GM18858 (cell line): ENCODE measurements at regions not wholly inside any gene's neighbourhood (a gene's known extent, or its start where the extent isn't known, plus 50 kb on each side); places are given as distances from the start of the nearest gene placed in this dataset.
"Not testable (repeated sequence)": the region's sequence is repeated elsewhere in the genome, so short reads cannot be mapped to it uniquely, and the experiment has no call there.

Experiments
- ATAC-seq: cut with Tn5 transposase; IDR thresholded peaks from one replicate; pipeline ENCODE4 v1.9.1; 2021; ENCODE audit not compliant: unreplicated experiment

DNA sequence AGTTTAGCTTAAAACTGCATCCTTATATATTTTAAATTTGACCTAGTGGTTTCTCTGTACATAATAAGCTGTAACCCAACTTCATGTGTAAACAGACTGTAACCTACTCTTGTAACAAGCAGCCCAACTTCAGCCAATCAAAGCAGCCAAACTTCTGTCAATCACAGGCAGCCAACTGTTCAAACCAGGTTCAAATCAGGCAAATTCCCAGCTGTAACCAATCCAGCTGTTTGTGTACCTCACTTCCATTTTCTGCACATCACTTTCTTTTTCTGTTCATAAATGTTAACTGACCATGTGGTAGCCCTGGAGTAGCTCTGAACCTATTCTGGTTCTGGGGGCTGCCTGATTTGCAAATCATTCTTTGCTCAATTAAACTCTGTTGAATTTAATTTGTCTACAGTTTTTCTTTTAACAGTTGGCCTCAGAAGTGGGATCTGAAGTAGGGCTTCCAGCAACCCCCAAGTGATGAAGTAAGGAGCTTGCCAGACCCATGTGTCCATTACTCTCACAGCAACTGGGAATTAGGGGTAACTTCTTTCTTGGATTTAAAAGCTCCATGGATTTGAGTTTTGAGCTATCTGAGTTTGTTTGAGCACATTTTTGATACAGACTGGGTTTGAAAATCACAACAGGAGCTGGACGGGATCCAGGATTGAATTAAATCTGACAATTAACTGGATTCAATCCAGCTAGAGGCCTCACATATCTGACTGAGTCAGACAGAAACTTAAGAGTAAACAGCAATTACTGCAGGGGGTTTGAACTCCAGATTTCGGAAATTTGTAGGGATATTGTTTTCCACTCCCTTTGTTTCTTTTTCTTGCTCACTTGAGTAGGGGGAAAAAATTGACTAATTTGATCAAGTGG is 1569.7 kb upstream of the SLC39A10 start:
- no peak for ATAC-seq

DNA sequence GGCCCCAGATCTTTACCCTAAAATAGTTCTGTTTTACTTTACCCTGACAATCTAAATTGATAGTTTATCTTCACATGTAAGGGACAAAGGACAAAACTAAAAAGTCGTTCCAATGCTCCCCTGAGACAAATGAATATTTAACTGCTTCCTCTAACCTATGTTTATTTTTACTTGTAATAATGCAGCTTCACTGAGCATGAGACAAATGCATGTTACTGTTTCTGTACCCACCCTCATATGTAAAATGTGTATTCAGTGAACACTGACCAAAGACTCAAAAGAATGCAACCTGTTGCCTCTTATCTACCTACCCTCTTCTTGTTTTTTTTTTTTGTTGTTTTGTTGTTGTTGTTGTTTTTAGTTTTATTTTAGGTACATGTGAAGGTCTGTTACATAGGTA is 1570.9 kb upstream of the SLC39A10 start:
- no peak for ATAC-seq

DNA sequence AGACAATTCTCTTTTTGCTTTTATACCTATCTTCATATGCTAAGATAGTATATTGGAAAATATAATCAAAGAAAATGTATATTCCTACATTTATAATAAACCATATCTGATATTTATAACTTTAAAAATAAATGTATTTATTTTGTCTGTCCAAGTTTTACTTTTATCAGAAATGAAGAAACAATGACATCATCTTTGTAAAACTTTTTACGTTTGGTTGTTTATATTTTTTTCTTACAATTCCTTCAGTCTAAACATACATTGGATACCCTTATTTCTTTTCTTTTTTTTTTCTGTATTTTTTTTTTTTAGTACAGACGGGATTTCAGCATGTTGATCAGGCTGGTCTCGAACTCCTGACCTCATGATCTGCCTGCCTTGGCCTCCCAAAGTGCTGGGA is 1577.0 kb upstream of the SLC39A10 start:
- no peak for ATAC-seq

DNA sequence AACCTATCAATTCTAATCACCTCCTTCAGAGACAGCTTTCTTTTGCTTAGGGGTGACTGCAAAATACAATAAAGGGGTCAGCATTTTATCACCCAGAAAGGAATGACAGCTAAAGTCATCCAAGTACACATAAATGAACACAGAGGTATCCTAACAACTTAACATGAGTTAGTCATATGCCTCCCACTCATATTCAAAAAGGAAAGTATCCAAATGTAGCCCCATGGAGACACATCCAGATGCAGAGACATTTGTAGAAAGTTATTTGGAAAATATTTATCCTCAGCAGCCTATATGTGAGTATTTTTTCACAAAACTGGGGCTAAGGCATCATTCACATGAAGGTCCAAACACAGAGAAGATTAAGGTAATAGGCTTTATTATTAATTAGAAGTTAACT is 1579.7 kb upstream of the SLC39A10 start:
- no peak for ATAC-seq

DNA sequence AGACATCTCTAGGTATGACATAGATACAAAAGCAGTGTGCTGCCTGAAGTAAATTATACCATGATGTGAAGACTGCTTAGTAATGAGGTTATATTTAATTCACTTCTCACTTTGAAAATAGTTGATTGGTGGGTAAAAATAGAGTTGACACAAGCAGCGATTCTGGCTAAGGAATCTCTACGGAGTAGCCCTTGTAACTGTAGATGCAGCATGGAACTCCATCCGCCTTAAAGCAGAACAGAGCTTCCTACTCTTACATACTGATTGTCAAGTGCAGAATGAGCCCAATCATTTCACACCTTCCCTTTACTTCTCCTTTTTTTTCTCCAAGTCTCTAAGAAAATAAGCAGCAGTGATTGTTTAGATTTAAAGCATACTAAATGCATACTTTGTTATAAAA is 1594.6 kb upstream of the SLC39A10 start:
- no peak for ATAC-seq

DNA sequence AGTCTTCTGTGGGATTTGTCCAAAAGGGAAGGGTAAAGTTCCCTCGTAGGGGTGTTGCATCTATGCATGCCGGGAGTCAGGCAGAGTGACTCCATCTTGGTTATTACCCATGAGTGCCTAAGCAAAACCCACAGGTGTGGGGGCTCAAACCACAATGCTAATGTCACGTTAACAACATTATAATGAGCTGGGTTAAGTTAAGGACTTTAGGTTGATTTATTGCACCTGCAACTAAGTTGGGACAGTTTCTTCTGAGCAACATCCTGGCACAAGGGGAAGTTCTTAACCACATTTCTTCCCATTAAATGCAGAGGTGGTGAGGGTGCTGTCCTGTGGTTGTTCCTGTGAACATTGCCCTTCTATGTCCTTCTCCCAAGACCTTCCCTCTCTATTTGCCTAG is 1596.8 kb upstream of the SLC39A10 start:
- no peak for ATAC-seq

DNA sequence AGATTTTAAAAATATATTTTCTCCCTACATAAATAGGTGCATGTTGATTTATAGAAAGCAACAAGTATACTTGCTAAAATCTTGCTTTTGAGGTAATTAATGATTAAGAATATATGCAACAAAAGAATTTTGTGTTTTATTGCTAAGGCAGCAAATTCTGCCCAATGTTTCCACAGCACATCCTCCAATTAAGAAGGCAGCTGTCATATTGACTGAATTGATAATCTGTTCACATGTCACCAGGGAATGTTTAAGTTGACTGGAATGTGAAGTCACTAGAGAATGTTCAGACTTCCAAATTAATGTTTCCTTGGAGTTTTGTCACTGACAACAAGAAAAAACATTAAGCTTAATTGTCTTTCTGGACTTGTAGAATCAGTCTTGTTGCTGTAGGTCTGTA is 1602.7 kb upstream of the SLC39A10 start:
- ATAC-seq, result no peak

DNA sequence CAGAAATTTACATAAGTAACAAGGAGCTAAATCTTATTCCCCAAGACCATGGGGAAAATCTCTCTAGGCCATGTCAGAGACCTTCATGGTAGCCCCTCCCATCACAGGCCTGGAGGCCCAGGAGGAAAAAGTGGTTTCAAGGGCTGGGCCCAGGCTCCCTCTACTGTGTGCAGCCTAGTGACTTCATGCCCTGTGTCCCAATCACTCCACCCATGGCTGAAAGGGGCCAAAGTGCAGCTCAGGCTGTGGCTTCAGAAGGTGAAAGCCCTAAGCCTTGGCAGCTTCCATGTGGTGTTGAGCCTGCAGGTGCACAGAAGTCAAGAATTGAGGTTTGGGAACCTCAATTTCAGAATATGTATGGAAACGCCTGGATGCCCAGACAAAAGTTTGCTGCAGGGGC is 1612.7 kb upstream of the SLC39A10 start:
- no peak for ATAC-seq

DNA sequence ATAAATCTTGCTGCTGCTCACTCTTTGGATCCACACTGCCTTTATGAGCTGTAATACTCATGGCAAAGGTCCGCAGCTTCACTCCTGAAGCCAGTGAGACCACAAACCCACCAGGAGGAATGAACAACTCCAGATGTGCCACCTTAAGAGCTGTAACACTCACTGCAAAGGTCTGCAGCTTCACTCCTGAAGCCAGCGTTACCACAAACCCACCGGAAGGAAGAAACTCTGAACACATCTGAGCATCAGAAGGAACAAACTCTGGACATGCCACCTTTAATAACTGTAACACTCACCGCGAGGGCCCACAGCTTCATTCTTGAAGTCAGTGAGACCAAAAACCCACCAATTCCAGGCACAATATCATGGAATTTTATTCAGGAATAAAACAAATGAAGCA is 1635.9 kb upstream of the SLC39A10 start:
- not testable (repeated sequence) for ATAC-seq

DNA sequence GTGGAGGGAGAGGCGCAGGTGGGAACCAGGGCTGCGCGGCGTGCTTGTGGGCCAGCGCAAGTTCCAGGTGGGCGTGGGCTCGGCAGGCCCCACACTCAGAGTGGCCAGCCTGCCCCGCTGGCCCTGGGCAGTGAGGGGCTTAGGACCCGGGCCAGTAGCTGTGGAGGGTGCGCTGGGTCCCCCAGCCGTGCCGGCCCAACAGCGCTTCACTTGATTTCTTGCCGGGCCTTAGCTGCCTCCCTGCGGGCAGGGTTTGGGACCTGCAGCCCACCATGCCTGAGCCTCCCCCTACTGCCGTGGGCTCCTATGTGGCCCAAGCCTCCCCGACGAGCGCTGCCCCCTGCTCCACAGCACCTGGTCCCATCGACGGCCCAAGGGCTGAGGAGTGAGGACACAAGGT is 1636.9 kb upstream of the SLC39A10 start:
- no peak for ATAC-seq

DNA sequence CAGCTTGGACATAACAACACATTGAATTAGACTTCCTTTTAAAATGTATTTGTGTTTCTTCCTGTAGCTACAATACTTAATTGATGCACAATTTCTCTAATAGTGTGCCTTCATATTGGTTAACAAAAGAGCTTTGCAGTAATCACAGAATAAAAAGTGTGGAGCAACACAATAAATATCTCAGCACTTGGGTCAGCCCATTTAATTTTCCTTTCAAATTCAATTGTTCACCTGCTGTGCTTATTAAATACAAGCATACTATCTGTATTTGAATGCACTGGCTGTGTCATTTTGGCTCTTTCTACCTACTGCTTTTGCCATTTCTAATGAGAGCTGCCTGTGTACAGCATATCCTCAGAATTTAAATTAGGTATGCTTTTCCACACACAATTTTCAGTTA is 1641.3 kb upstream of the SLC39A10 start:
- ATAC-seq, result no peak

DNA sequence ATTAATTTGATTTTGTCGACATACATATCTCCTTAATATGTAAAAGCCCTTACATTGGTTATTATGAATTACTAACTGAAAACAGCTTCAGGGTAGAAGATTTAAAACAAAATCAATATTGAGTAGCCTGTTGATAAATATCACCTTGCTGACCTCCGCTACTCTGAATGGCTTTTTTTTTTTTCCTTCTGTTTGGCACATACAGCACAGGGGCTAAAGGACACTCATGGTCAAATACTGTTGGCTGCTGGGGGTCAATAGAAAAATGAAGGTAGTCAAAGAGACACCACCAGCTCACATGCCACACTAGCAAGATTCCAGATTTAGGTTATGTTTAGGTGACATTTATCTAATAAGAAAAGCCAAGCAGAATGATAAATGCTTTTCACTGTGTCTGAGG is 1642.4 kb upstream of the SLC39A10 start:
- ATAC-seq, result no peak

DNA sequence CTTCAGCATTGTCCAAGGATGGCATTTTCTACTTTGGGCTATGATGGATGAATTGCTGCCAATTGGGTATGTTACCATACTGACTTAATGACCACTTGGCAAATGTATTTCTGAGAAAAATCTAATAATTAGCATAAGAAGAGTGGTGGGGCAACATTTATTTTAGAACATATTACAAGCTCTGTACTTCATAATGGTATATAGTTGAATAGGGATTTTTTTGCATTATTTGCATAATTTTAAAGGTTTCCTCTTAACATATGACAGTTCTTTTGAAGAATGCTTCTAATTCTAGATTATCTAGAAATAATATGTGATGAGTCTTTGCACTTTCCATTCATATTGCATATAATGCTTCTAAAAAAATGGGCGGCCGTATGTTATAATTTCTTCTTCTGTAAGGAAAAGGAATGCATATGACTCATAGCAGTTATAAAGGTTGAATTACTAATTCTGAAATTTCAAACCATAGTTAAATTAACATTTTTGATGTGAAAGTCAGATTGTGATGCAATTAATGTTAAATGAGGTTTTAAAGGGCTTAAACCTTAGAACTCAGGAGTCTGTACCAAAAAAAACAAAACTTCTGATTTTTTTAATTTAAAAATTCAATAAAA is 1652.3 kb upstream of the SLC39A10 start:
- no peak for ATAC-seq

DNA sequence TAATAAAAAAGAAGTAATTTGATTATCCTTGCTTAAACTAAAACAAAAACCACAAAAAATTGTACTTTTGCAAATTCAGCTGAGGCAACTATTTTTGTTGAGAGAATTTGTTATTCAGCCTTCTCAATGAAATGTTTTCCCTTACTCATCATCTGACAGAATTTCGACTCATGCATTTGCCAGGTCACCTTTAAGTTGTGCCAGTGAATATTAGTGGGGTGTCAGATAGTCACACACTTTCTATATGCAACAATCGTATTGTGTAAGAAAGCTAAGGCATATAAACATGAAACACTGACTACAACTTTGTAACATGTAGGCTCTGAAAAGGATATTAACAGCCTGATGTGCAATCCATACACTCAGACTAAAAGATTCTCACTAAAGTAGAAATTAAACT is 1653.1 kb upstream of the SLC39A10 start:
- no peak for ATAC-seq

DNA sequence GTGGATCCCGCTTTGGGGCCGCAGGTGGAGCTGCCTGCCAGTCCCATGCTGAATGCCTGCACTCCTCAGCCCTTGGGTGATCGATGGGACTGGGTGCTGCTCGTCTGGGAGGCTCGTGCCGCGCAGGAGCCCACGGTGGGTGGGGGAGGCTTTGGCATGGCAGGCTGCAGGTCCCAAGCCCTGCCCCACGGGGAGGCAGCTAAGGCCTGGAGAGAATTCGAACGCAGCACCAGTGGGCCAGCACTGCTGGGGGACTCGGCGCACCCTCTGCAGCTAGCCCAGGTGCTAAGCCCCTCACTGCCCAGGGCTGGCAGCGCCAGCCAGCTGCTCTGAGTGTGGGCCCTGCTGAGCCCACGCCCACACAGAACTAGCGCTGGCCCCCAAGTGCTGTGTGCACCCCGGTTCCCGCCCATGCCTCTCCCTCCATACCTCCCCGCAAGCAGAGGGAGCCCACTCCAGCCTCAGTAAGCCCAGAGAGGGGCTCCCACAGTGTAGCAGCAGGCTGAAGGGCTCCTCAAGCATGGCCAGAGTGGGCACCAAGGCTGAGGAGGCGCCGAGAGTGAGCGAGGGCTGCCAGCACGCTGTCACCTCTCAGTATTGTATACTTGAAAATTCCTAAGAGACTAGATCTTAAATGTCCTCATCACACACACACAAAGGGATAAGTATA is 1654.2 kb upstream of the SLC39A10 start:
- no peak for ATAC-seq

DNA sequence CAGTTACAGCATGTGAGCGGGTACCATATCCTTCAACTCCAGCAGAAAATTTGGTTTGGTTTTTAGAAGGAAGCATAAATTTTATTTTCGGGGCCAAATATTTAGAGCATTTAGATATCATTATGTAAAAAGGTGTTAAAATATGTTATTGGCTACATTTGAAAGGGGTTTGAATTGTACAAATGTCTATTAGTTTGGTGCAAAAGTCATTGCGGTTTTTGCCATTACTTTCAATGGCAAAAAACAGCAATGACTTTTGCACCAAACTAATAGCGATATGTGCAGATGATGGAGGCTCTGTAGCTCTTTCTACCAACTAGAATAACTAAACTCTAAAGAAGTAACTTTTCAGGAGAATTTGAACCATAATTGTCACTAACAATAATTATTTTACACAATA is 1666.2 kb upstream of the SLC39A10 start:
- ATAC-seq, result no peak

DNA sequence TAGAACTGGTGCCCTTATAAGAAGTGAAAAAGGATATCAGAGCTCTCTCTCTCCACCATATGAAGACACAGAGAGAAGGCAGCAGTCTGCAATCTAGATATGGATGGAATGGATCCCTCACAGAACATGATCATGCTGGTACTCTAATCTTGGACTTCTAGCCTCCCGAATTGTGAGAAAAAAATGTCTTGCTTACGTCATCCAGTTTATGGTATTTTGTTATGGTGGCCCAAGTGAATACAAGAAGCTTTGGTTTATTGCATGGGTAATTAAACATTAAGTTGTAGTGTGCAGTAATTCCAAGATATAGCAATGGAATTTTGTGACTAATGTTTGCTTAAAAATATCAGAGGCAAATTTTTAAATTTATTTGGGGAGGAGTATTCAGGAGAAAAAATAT is 1667.4 kb upstream of the SLC39A10 start:
- ATAC-seq, result no peak

DNA sequence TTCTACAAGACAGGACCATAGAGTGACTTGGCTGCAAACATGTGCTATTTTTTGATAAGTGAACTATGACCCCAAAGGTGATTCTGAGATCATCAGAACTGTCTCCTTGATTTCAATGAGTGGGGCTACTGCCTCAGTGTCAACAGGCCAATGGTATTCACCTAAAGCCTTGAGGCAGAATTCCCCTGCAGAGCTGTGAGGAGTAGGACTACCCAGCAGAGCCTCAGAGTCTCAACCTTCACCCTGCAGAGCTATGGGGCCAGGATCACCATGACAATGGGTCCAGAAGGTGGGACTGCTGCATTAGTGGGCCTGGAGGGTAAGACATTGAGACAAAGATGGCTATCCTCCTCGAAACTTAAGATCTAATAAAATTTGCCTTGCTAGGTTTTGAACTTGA is 1668.2 kb upstream of the SLC39A10 start:
- no peak for ATAC-seq

DNA sequence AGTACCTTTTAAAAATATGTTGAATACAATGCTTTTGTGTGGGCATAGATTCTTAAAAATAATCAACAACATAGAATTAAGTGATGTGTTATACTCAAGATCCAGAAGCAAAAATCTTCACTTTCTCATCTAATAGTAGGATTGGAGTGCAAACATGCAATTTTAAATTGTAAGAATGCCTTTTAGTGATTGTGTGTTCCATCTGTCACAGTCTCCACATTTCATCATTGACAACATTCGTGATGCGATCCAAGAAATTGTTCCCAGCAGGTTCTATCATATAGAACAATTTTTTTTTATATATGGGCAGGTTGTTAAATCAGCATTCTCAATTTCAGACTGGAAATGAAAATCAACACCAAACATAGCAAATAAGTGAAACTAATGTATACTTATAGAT is 1671.8 kb upstream of the SLC39A10 start:
- no peak for ATAC-seq

DNA sequence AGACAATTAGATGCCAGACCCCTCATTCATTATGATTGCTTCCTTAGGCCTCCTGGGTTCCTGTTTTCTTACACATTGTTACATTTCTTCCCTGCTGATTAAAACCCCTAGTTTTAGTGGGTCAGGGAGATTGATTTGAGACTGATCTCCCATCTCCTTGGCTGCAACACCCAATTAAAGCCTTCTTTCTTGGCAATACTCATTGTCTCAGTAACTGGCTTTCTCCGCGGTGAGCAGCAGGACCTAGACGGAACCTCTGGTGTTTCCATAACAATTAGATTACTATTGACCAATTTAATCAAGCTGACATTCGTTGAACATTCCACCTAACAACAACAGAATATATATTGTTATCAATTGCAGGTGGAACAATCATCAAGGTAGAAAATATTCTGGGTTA is 1676.4 kb upstream of the SLC39A10 start:
- no peak for ATAC-seq

DNA sequence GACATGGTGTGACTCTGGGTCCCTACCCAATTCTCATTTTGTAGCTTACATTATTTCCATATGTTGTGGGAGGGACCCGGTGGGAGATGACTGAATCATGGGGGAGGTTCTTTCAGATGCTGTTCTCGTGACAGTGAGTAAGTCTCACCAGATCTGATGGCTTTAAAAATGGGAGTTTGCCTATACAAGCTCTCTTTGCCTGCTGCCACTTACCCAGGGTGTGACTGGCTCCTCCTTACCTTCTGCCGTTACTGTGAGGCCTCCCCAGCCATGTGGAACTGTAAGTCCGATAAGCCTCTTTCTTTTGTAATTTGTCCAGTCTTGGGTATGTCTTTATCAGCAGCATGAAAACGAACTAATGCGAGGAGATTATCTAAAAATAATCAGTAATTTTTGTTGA is 1683.2 kb upstream of the SLC39A10 start:
- ATAC-seq, result no peak

DNA sequence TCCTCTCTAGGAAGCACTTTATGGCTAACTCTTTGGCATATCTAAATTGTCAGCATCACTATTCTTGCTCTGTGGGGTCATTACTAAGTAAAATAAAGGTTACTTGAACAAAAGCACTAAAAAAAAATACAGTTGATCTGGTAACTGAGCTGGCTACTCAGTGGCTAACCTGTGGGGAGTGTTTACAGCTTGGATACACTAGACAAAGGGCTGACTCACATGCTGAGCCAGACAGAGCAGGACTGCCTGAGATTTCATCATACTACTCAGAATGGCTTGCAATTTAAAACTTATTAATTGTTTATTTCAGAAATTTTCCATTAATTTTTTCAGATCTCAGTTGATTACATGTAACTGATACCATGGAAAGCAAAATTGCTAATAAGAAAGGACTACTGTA is 1690.4 kb upstream of the SLC39A10 start:
- no peak for ATAC-seq
